ENCODE measurements at regions not wholly inside any gene's neighbourhood (a gene's known extent, or its start where the extent isn't known, plus 50 kb on each side); places are given as distances from the start of the nearest gene placed in this dataset.

GRCh38 chr20:48324744-48325143 is 503.1 kb downstream of the PREX1 start:
- DNase-seq, result no peak

GRCh38 chr20:48321271-48321670 is 506.5 kb downstream of the PREX1 start:
- no peak for DNase-seq

- no peak for DNase-seq
Observed at GRCh38 chr20:48319943-48320584, 507.7 kb downstream of the PREX1 start.

GRCh38 chr20:48317578-48317977 is 510.2 kb downstream of the PREX1 start:
- no peak for DNase-seq

- no peak for DNase-seq
Observed at GRCh38 chr20:48314925-48315592, 512.7 kb downstream of the PREX1 start.

GRCh38 chr20:48313324-48313723 is 514.5 kb downstream of the PREX1 start:
- DNase-seq, result no peak

- DNase-seq, result no peak
Observed at GRCh38 chr20:48311956-48312355, 515.8 kb downstream of the PREX1 start.

- no peak for DNase-seq
Observed at GRCh38 chr20:48310305-48310704, 517.5 kb downstream of the PREX1 start.

GRCh38 chr20:48309293-48309692 is 518.5 kb downstream of the PREX1 start:
- DNase-seq, result no peak

GRCh38 chr20:48308882-48309281 is 518.9 kb downstream of the PREX1 start:
- DNase-seq, result no peak

- DNase-seq, result no peak
Observed at GRCh38 chr20:48308232-48308781, 519.5 kb downstream of the PREX1 start.

- no peak for DNase-seq
Observed at GRCh38 chr20:48307277-48307676, 520.5 kb downstream of the PREX1 start.

- DNase-seq, result no peak
Observed at GRCh38 chr20:48302844-48303542, 517.7 kb upstream of the SULF2 start.

- no peak for DNase-seq
Observed at GRCh38 chr20:48302149-48302548, 516.9 kb upstream of the SULF2 start.

- no peak for DNase-seq
Observed at GRCh38 chr20:48301189-48301588, 515.9 kb upstream of the SULF2 start.

- no peak for DNase-seq
Observed at GRCh38 chr20:48300529-48300928, 515.2 kb upstream of the SULF2 start.

- peak; percentile 99 for DNase-seq
Observed at GRCh38 chr20:48298851-48299484, 513.7 kb upstream of the SULF2 start.

- no peak for DNase-seq
Observed at GRCh38 chr20:48298433-48298832, 513.2 kb upstream of the SULF2 start.

GRCh38 chr20:48295966-48296421 is 510.7 kb upstream of the SULF2 start:
- no peak for DNase-seq

- DNase-seq, result no peak
Observed at GRCh38 chr20:48295445-48295903, 510.2 kb upstream of the SULF2 start.

GRCh38 chr20:48294942-48295341 is 509.7 kb upstream of the SULF2 start:
- DNase-seq, result no peak

GRCh38 chr20:48294196-48294595 is 508.9 kb upstream of the SULF2 start:
- DNase-seq, result no peak

- DNase-seq, result no peak
Observed at GRCh38 chr20:48293671-48294070, 508.4 kb upstream of the SULF2 start.

Measured in NCI-H345 (cell line).